Adipocyte (in vitro differentiated cells): ENCODE measurements at regions not wholly inside any gene's neighbourhood (a gene's known extent, or its start where the extent isn't known, plus 50 kb on each side); places are given as distances from the start of the nearest gene placed in this dataset.

Experiments
- DNase-seq: peaks from one replicate; pipeline ENCODE4 v3.0.0-alpha.2; 2015; ENCODE audit warnings: low read depth
- H3K27me3 ChIP-seq: replicated peaks from 2 replicates; pipeline ENCODE4 v1.7.0; 2013; ENCODE audit warnings: mild to moderate bottlenecking, low read length, moderate library complexity; ENCODE audit not compliant: control insufficient read depth, insufficient read depth
- H3K36me3 ChIP-seq: 2 replicates; pipeline ENCODE4 v1.7.0; 2013; ENCODE audit warnings: low read length, mild to moderate bottlenecking, moderate library complexity; ENCODE audit not compliant: control insufficient read depth, insufficient read depth, severe bottlenecking
- H3K4me1 ChIP-seq: 2 replicates; pipeline ENCODE4 v1.7.0; 2013; ENCODE audit warnings: mild to moderate bottlenecking, low read length, moderate library complexity; ENCODE audit not compliant: control insufficient read depth, insufficient read depth
- H3K4me3 ChIP-seq: 2 replicates; pipeline ENCODE4 v1.7.0; 2013; ENCODE audit warnings: mild to moderate bottlenecking, low read length, moderate library complexity
- H3K9ac ChIP-seq: 2 replicates; pipeline ENCODE4 v1.7.0; 2013; ENCODE audit warnings: mild to moderate bottlenecking, low read length, moderate library complexity
- H3K9me3 ChIP-seq: 2 replicates; pipeline ENCODE4 v1.7.0; 2013; ENCODE audit warnings: mild to moderate bottlenecking, low read length, moderate library complexity; ENCODE audit not compliant: control insufficient read depth

DNA sequence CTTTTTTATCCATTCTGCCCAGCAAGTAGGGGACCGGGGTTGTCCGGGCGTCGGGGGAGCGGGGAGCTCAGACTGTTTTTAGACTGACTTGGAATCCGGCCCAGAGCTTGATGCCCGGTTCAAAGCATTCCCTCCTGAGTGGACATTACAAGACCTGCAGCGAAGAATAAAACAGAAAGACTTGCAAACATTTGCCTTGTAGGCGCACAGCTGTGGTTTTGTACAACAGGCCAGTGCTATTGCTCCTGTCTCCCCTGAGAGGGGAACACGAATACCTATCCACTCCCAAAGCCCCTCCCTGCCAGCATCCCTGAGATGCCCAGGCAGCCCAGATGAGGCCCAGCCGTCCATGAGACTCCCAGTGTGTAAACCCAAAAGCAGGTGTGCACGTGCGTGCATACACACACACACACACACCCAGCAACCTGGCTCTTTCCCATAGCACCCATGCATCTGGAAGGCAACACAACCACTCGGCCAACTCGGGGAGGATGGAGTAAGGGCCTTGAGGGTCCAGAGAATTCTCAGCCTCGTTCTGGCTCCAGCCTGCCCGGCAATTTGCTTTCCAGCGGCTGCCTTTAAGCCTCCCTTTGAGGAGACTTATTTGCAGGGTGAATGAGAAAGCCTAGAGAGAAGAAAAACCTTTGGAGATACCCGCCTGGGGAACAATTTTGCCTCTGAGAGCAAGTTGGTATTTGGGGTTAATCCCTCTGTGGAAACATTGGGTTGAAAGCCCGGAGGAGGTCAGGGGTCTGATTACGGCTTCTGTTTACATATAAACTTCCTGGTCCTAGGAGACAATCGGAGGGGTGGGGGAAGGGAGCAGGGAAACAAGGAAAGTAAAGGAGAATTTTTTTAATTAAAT, 161.0 kb upstream of the HES1 start:
- no peak for DNase-seq
- H3K27me3 ChIP-seq = peaks cover 54% of the 10 kb centered on the region
- H3K4me1 ChIP-seq = peaks cover 5% of the 10 kb centered on the region

DNA sequence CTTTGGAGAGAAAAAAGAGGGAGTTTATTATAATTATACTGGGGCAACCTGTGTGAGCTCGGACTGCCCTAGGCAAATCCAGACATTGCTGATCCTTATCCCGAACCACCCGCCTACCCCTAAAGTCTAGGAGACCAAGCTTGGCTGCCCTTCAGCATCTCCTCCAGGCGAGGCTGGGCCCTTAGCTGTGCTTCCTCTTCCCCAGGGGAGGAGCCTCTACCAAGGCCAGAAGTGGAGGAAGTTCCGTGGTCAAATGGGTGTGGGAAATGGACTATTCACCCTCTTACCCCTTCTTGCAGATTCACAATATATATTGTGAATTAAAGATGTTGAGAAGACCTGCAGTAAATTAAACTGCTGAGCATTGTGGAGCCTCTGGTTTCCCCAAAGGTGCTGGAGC, 158.3 kb upstream of the HES1 start:
- H3K9me3 ChIP-seq = no peaks in the 10 kb centered on the region
- H3K27me3 ChIP-seq = peaks cover 55% of the 10 kb centered on the region
- no peak for DNase-seq
- H3K4me3 ChIP-seq = no peak overlapping the region
- H3K9ac ChIP-seq = no peak overlapping the region
- H3K36me3 ChIP-seq = no peaks in the 10 kb centered on the region
- peaks cover 8% of the 10 kb centered on the region for H3K4me1 ChIP-seq

More for the DNA sequence above, 161.0 kb upstream of the HES1 start:
- Histone ChIP-seq H3K4me3 (no peak overlapping the region), H3K9ac (no peak overlapping the region), H3K36me3 (no peaks in the 10 kb centered on the region), H3K9me3 (no peaks in the 10 kb centered on the region)

DNA sequence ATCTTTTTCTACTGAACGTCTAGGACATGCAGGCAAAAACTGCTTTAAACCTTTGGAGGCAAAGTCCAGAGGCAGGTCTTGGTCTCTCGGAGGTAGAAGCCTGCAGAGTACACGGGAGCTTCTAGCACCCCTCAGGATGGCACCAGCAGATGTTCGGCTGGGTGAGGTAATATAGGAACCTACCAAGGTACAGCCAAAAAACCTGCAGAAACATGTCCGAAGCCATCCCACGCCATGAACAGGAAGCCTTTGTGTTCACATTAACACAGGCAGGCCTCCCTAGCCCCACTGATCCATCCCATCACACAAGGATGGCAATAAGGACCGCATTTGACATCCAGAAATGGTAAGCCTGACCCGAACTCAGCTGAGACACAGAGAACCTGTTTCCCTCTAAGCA, 157.9 kb upstream of the HES1 start:
- Histone ChIP-seq H3K9me3 (no peaks in the 10 kb centered on the region), H3K36me3 (no peaks in the 10 kb centered on the region), H3K4me1 (peaks cover 10% of the 10 kb centered on the region), H3K27me3 (peaks cover 53% of the 10 kb centered on the region), H3K9ac (no peak overlapping the region), H3K4me3 (no peak overlapping the region)
- DNase-seq = no peak

DNA sequence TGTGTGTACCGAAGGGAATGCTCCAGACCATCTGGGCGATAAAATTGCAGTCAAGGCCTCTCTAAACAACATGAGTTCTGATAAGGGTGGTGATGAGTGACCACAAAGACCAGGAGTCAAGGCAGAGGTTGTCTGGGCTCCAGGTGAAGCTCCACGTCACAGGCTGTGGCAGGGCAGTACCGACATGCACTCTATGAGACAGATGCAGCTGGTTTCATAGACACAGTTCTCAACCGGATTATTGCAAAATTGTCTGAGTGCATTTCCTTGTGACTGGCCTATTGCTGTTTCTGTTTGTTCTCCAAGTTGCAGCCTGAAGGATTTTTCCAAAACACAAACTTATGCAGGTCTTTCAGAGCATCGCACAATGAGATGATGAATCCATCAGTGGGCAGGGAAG, 157.5 kb upstream of the HES1 start:
- Histone ChIP-seq H3K4me1 (peaks cover 10% of the 10 kb centered on the region), H3K9ac (no peak overlapping the region)
- no peak for DNase-seq

DNA sequence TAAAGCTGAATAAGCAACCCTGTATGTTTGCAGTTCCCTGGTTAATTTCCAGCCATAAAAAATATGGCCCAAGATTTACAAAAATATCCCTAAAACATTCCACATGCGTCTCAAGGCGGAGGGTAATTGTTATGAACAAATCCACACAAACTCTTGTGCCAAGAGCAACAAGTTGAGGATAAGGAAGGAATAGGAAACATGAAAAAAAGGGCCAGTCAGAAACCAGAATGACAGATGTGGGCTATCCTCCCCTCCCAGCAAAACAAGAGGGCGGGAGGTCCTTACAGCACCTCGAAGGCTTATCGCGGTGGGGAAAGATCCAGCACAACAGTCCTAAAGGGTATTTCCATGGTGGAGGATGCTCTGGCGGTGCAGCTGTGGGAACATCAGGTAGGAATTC, 155.6 kb upstream of the HES1 start:
- DNase-seq = no peak
- H3K36me3 ChIP-seq = no peaks in the 10 kb centered on the region
- H3K4me1 ChIP-seq = peaks cover 16% of the 10 kb centered on the region
- H3K9ac ChIP-seq = no peak overlapping the region
- H3K4me3 ChIP-seq = no peak overlapping the region
- H3K27me3 ChIP-seq = peaks cover 34% of the 10 kb centered on the region
- H3K9me3 ChIP-seq = no peaks in the 10 kb centered on the region

More for the DNA sequence above, 157.5 kb upstream of the HES1 start:
- Histone ChIP-seq H3K36me3 (no peaks in the 10 kb centered on the region), H3K4me3 (no peak overlapping the region), H3K27me3 (peaks cover 48% of the 10 kb centered on the region), H3K9me3 (no peaks in the 10 kb centered on the region)

DNA sequence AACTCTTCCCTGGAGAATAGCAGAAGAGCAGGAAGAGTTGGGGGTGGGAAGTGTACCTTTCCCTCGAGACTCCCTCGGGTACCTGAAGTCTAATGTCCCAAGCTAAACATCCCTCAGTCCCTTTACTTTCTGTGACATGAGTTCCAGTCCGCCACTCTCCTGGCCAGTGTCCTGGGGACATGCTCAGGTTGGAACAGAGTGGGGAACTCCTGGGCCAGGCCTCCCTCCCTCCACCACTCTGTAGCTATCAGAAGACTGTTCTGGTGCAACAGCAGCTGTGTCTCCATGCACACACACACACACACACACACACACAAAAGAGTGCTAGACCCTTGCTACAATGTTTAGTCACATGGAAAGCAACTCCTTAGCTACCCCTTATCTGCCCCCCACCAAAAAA, 155.0 kb upstream of the HES1 start:
- peaks cover 16% of the 10 kb centered on the region for H3K4me1 ChIP-seq
- no peaks in the 10 kb centered on the region for H3K9me3 ChIP-seq
- DNase-seq = no peak
- H3K9ac ChIP-seq = no peak overlapping the region
- no peaks in the 10 kb centered on the region for H3K36me3 ChIP-seq
- peaks cover 28% of the 10 kb centered on the region for H3K27me3 ChIP-seq
- H3K4me3 ChIP-seq = no peak overlapping the region

DNA sequence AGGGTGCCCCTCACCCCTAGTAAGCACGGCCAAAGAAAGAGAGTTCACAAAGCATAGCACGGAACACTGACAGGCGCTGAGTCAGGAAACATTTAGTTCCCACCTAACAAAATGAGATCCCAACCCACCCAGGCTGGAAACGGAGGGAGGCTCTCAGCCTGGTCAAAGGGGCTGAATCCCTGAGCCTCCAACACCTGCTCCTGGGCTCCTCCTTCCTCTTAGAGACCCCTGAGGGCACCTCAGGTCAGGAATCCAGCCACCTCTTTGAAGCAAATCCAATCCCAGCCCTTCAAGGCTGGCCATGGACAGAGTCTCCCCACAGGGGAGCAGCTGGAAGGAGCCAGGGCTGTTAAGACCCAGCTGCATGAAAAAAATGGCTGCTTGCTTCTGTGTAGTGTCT, 154.4 kb upstream of the HES1 start:
- Histone ChIP-seq H3K36me3 (no peaks in the 10 kb centered on the region), H3K27me3 (peaks cover 27% of the 10 kb centered on the region), H3K4me3 (no peak overlapping the region), H3K9ac (no peak overlapping the region), H3K4me1 (peaks cover 16% of the 10 kb centered on the region), H3K9me3 (no peaks in the 10 kb centered on the region)
- DNase-seq = no peak

DNA sequence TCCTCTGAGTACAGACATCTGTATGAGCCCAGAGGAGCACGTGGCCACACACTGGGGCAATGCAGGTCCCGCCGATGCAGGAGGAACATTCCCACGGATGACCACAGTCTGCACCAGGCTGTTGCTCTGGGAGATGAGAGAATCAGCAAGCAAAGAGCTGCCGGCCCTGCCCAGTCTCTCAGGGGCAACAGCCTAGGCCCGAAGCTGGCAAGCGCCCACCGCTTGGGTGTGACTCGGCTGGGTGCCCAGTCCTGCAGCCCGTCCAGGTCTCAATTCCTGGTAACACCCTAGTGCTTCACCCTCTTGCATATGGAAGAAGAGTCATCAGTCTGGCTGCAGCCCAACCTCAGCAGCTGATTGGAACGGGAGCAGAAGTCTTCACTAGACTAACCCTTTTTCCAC, 153.7 kb upstream of the HES1 start:
- Histone ChIP-seq H3K36me3 (no peaks in the 10 kb centered on the region), H3K4me1 (peaks cover 16% of the 10 kb centered on the region), H3K9me3 (no peaks in the 10 kb centered on the region), H3K9ac (no peak overlapping the region), H3K27me3 (peaks cover 27% of the 10 kb centered on the region), H3K4me3 (no peak overlapping the region)
- DNase-seq = no peak

DNA sequence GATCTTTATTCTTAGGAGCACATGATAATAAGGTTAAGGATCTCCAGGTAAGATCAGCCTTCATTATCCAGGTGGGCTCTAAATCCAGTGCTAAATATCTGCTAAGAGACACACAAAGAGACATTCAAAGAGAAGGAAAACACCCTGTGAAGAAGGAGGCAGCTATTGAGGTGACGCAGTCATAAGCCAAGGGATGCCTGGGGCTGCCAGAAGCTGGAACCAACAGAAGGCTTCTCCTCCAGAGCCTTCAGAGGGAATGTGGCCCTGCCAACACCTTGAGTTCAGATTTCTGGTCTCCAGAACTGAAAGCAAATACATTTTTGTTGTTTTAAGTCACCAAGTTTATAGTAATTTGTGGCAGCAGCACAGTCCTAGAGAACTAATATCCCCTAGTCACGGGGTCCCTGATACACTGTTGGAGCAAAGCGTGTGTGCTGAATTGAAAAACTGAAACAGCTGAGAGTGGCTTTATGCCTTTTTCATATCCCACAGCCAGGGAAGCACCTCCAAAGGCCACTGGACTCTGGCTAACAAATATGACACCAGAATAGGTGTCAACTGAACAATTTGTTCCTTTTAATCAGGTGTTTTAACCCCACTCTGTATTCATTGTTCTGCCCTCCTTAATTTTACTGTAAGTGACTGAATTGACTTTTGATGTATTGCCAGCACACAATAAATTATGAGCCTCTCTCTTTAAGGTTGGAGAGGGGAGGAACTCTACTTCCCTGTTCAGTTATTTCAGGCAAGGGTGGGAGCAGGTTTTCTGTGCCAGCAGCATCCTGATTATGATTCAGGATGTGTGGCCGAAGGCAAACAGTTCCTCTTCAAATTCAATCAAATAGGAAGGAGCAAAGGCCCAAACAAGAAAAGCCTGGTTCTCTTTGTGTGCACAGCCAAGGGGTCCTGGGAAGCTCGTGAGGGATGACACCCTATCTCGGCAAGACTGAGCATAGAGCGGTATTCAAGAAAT, 151.8 kb upstream of the HES1 start:
- Histone ChIP-seq H3K9ac (no peak overlapping the region), H3K36me3 (no peaks in the 10 kb centered on the region), H3K9me3 (no peaks in the 10 kb centered on the region), H3K4me1 (peaks cover 16% of the 10 kb centered on the region), H3K4me3 (no peak overlapping the region), H3K27me3 (peaks cover 28% of the 10 kb centered on the region)
- no peak for DNase-seq

DNA sequence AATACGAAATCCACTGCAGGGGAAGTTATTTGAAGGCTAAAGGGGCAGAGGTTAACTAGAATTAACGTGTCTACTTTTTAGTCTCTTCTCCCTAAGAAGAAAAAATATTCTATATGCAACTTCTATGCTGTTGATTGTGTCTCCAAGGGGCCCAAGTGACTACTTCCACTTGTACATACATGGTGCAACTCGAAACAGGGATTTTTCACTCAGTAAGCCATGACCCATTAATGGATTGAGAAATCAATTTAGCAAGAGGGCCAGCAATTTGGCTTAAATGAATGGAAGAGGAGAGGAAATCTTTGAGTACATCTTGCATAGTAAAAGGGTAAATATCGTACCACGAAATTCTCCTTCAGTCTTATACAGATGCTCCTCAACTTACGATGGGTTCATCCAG, 151.1 kb upstream of the HES1 start:
- Histone ChIP-seq H3K9ac (no peak overlapping the region), H3K4me1 (peaks cover 16% of the 10 kb centered on the region), H3K27me3 (peaks cover 26% of the 10 kb centered on the region), H3K9me3 (peaks cover 5% of the 10 kb centered on the region), H3K4me3 (no peak overlapping the region), H3K36me3 (no peaks in the 10 kb centered on the region)
- DNase-seq = no peak

DNA sequence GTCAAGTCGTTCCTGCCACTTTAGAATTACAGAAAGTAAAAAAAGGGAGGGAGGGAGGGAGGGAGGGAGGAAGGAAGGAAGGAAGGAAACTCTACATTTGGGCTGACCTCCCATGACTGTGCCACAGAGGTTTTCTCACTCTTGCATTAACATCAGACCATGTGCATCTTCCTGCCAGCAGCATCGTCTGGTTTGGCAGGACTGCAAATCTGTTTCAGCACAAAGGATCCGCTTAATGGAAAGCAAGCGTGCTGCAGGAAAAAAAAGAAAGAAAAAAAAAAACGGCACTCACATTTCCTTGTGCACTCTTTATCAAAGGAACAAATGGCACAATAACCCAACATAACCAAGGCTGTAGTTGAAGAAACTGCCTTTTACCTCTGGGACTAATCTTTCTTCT, 148.8 kb upstream of the HES1 start:
- peaks cover 13% of the 10 kb centered on the region for H3K27me3 ChIP-seq
- H3K9ac ChIP-seq = no peak overlapping the region
- peaks cover 12% of the 10 kb centered on the region for H3K4me1 ChIP-seq
- no peak overlapping the region for H3K4me3 ChIP-seq
- no peaks in the 10 kb centered on the region for H3K36me3 ChIP-seq
- peaks cover 9% of the 10 kb centered on the region for H3K9me3 ChIP-seq
- no peak for DNase-seq
